PC-9 (cell line): ENCODE measurements at regions not wholly inside any gene's neighbourhood (a gene's known extent, or its start where the extent isn't known, plus 50 kb on each side); places are given as distances from the start of the nearest gene placed in this dataset.

Experiments used
- BruUV-seq: library from RNA; stranded (reverse); fragments of 400-500 nt; replicated peaks from 2 replicates; lab custom pipeline; 2021; lab: Mats Ljungman, UMichigan
- CTCF ChIA-PET: fragments of 300-600 bp; sonication (Branson Sonifier 250); formaldehyde crosslinking; loops from one replicate; lab custom pipeline; 2022; ENCODE audit warnings: antibody characterized with exemption; lab: Charles Lee
- POLR2A ChIA-PET: fragments of 300-600 bp; sonication (Branson Sonifier 250); formaldehyde crosslinking; loops from one replicate; lab custom pipeline; 2022; ENCODE audit warnings: antibody characterized with exemption; ENCODE audit not compliant: unreplicated experiment; lab: Charles Lee
- DNase-seq, 2 experiments: peaks; one replicate each; pipeline versions ENCODE4 v3.0.0 to v3.0.0-alpha.2; 2015 to 2022; ENCODE audit warnings: mixed read lengths in 1 of 2
- H2AFZ ChIP-seq: fragments of 200-600 bp; sonication (generic); 2 replicates; pipeline ENCODE4 v1.8.1; 2017; ENCODE audit warnings: antibody characterized with exemption
- H3F3A ChIP-seq: fragments of 200-600 bp; sonication (generic); 2 replicates; pipeline ENCODE4 v1.8.1; 2017; ENCODE audit warnings: antibody characterized with exemption, mild to moderate bottlenecking, low read depth; ENCODE audit not compliant: insufficient read depth
- H3K27ac ChIP-seq: fragments of 200-600 bp; sonication (generic); 2 replicates; pipeline ENCODE4 v1.6.1; 2016; ENCODE audit warnings: mixed run types
- H3K27me3 ChIP-seq: fragments of 200-600 bp; sonication (generic); 2 replicates; pipeline ENCODE4 v1.6.1; 2016; ENCODE audit warnings: low read depth, mixed run types; ENCODE audit not compliant: insufficient read depth
- H3K36me3 ChIP-seq: fragments of 200-600 bp; sonication (generic); 2 replicates; pipeline ENCODE4 v1.6.1; 2016; ENCODE audit warnings: low read depth, mixed run types
- H3K4me1 ChIP-seq: fragments of 200-600 bp; sonication (generic); replicated peaks from 2 replicates; pipeline ENCODE4 v1.6.1; 2016; ENCODE audit warnings: mixed run types; ENCODE audit not compliant: insufficient read depth
- H3K4me2 ChIP-seq: fragments of 200-600 bp; sonication (generic); 2 replicates; pipeline ENCODE4 v1.6.1; 2017; ENCODE audit warnings: mixed run types
- H3K4me3 ChIP-seq: fragments of 200-600 bp; sonication (generic); 2 replicates; pipeline ENCODE4 v1.6.1; 2016; ENCODE audit warnings: mixed run types
- H3K79me2 ChIP-seq: fragments of 200-600 bp; sonication (generic); 2 replicates; pipeline ENCODE4 v1.6.1; 2017; ENCODE audit warnings: low read depth, mixed run types
- H3K9me2 ChIP-seq: fragments of 200-600 bp; sonication (generic); 2 replicates; pipeline ENCODE4 v1.8.1; 2017; ENCODE audit warnings: mild to moderate bottlenecking; ENCODE audit not compliant: insufficient read depth
- H3K9me3 ChIP-seq: fragments of 200-600 bp; sonication (generic); 2 replicates; pipeline ENCODE4 v1.8.1; 2016; ENCODE audit warnings: low read depth; ENCODE audit not compliant: insufficient read depth
- H4K20me1 ChIP-seq: fragments of 200-600 bp; sonication (generic); 2 replicates; pipeline ENCODE4 v1.8.1; 2017; ENCODE audit not compliant: insufficient read depth
- EZH2 ChIP-seq: fragments of 200-600 bp; sonication (generic); IDR thresholded peaks from 2 replicates; pipeline ENCODE4 v1.8.0; 2017; ENCODE audit warnings: antibody characterized with exemption, low read depth
- intact Hi-C: fragments of 100-400 bp; cut with micrococcal nuclease; formaldehyde crosslinking; loops from one replicate; pipeline ENCODE4 v1.10.0; 2022; ENCODE audit not compliant: unreplicated experiment
- TF ChIP-seq, protein P1 (sequence below): fragments of 200-600 bp; sonication (generic); conservative IDR thresholded peaks from 2 replicates; pipeline ENCODE4 v1.6.1; 2017; ENCODE audit warnings: mixed run types, antibody characterized with exemption, mild to moderate bottlenecking, moderate library complexity

DNA sequence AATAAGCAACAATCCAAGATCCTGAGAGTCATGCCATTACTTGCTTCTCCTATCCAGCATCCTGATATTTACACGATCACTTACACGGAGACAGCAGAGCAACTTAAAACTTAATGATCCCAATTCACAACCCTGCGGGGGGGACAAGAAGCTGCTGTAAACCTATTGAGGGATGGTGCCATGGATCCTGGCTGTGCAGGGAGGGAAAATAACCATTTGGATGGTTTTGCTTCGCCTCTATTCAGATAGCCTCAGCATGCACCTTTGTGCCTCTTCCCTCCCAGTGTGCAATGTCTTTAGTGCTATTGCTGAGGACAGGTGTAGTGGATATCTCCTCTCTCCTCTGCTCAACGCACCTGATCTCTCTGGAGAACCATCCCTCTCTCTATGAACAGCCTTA, 89.7 kb upstream of the PPARGC1A start:
- POLR2A ChIA-PET, result no interaction called here
- TF ChIP-seq, protein P1, sequence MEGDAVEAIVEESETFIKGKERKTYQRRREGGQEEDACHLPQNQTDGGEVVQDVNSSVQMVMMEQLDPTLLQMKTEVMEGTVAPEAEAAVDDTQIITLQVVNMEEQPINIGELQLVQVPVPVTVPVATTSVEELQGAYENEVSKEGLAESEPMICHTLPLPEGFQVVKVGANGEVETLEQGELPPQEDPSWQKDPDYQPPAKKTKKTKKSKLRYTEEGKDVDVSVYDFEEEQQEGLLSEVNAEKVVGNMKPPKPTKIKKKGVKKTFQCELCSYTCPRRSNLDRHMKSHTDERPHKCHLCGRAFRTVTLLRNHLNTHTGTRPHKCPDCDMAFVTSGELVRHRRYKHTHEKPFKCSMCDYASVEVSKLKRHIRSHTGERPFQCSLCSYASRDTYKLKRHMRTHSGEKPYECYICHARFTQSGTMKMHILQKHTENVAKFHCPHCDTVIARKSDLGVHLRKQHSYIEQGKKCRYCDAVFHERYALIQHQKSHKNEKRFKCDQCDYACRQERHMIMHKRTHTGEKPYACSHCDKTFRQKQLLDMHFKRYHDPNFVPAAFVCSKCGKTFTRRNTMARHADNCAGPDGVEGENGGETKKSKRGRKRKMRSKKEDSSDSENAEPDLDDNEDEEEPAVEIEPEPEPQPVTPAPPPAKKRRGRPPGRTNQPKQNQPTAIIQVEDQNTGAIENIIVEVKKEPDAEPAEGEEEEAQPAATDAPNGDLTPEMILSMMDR, result no peak
- TF ChIP-seq EZH2, result no peak
- Histone ChIP-seq H3K79me2 (no peaks in the 10 kb centered on the region), H3K27ac (no peak overlapping the region), H2AFZ (no peak overlapping the region), H4K20me1 (no peaks in the 10 kb centered on the region), H3K9me2 (no peaks in the 10 kb centered on the region), H3K4me3 (no peak overlapping the region), H3F3A (no peaks in the 10 kb centered on the region), H3K9me3 (no peaks in the 10 kb centered on the region), H3K4me1 (no peaks in the 10 kb centered on the region), H3K4me2 (no peak overlapping the region), H3K36me3 (no peaks in the 10 kb centered on the region), H3K27me3 (no peaks in the 10 kb centered on the region)
- no TSS peak for BruUV-seq
- CTCF ChIA-PET, result no interaction called here
- intact Hi-C loops, result no loop called here
- DNase-seq, result no peak

- ChIA-PET CTCF (no interaction called here), POLR2A (no interaction called here)
- Histone ChIP-seq H4K20me1 (no peaks in the 10 kb centered on the region), H3F3A (no peaks in the 10 kb centered on the region), H3K4me2 (no peak overlapping the region), H2AFZ (no peak overlapping the region), H3K4me1 (no peaks in the 10 kb centered on the region), H3K27me3 (no peaks in the 10 kb centered on the region), H3K36me3 (no peaks in the 10 kb centered on the region), H3K4me3 (no peak overlapping the region), H3K9me2 (no peaks in the 10 kb centered on the region), H3K27ac (no peak overlapping the region), H3K9me3 (no peaks in the 10 kb centered on the region), H3K79me2 (no peaks in the 10 kb centered on the region)
- intact Hi-C loops, result no loop called here
- no TSS peak for BruUV-seq
- TF ChIP-seq, protein P1, result no peak
- TF ChIP-seq EZH2, result no peak
- DNase-seq, result no peak
Measured at GRCh38 chr4:23978002-23978401, 88.2 kb upstream of the PPARGC1A start.

- no peak for DNase-seq
- Histone ChIP-seq H3K4me1 (no peaks in the 10 kb centered on the region), H3F3A (no peaks in the 10 kb centered on the region), H3K4me3 (no peak overlapping the region), H3K4me2 (no peak overlapping the region), H3K27ac (no peak overlapping the region), H3K27me3 (no peaks in the 10 kb centered on the region), H3K9me3 (no peaks in the 10 kb centered on the region), H3K9me2 (no peaks in the 10 kb centered on the region), H3K36me3 (no peaks in the 10 kb centered on the region), H2AFZ (no peak overlapping the region), H4K20me1 (no peaks in the 10 kb centered on the region), H3K79me2 (no peaks in the 10 kb centered on the region)
- intact Hi-C loops, result no loop called here
- no TSS peak for BruUV-seq
- TF ChIP-seq, protein P1, result no peak
- TF ChIP-seq EZH2, result no peak
- CTCF ChIA-PET, result no interaction called here
- POLR2A ChIA-PET, result no interaction called here
Measured at GRCh38 chr4:23976423-23976822, 86.6 kb upstream of the PPARGC1A start.
